OCI-LY1 (cell line): ENCODE measurements at regions not wholly inside any gene's neighbourhood (a gene's known extent, or its start where the extent isn't known, plus 50 kb on each side); places are given as distances from the start of the nearest gene placed in this dataset.

ENCODE experiments used
- H2AFZ ChIP-seq: fragments of 200-600 bp; sonication (generic), shearing (Covaris generic); 2 replicates; pipeline ENCODE4 v1.6.0; 2014; ENCODE audit warnings: antibody characterized with exemption, mild to moderate bottlenecking, low read length
- H3F3A ChIP-seq: fragments of 200-600 bp; sonication (generic), shearing (Covaris generic); 2 replicates; pipeline ENCODE4 v1.6.0; 2014; ENCODE audit warnings: mild to moderate bottlenecking, antibody characterized with exemption, low read length, moderate library complexity; ENCODE audit not compliant: insufficient read depth
- H3K27ac ChIP-seq: fragments of 200-600 bp; sonication (generic); 2 replicates; pipeline ENCODE4 v1.5.1; 2014; ENCODE audit warnings: low read length, mixed run types, mild to moderate bottlenecking, low read depth; ENCODE audit not compliant: poor library complexity, severe bottlenecking
- H3K27me3 ChIP-seq: fragments of 200-600 bp; sonication (generic); 2 replicates; pipeline ENCODE4 v1.6.0; 2014; ENCODE audit warnings: antibody characterized with exemption, mild to moderate bottlenecking, low read length, moderate library complexity; ENCODE audit not compliant: insufficient read depth
- H3K36me3 ChIP-seq: fragments of 200-600 bp; sonication (generic); 2 replicates; pipeline ENCODE4 v1.6.1; 2014; ENCODE audit warnings: mild to moderate bottlenecking, antibody characterized with exemption, low read length, moderate library complexity, mixed read lengths; ENCODE audit not compliant: insufficient read depth
- H3K4me1 ChIP-seq: fragments of 200-600 bp; sonication (generic); 2 replicates; pipeline ENCODE4 v1.5.1; 2014; ENCODE audit warnings: mild to moderate bottlenecking, low read length, moderate library complexity; ENCODE audit not compliant: insufficient read depth, severe bottlenecking
- H3K4me2 ChIP-seq: fragments of 200-600 bp; sonication (generic), shearing (Covaris generic); 2 replicates; pipeline ENCODE4 v1.6.1; 2014; ENCODE audit warnings: low read length
- H3K4me3 ChIP-seq: fragments of 200-600 bp; sonication (generic); 2 replicates; pipeline ENCODE4 v1.5.1; 2014; ENCODE audit warnings: low read length, low read depth, mild to moderate bottlenecking, mixed read lengths; ENCODE audit not compliant: poor library complexity, severe bottlenecking
- H3K79me2 ChIP-seq: fragments of 200-600 bp; shearing (Covaris generic); 2 replicates; pipeline ENCODE4 v1.6.1; 2016; ENCODE audit warnings: mixed run types, low read length, mixed read lengths; ENCODE audit not compliant: insufficient read depth
- H3K9ac ChIP-seq: fragments of 200-600 bp; sonication (generic), shearing (Covaris generic); 2 replicates; pipeline ENCODE4 v1.6.1; 2014; ENCODE audit warnings: mild to moderate bottlenecking, low read length, mixed read lengths
- H3K9me2 ChIP-seq: fragments of 200-600 bp; sonication (generic), shearing (Covaris generic); 2 replicates; pipeline ENCODE4 v1.6.1; 2014; ENCODE audit warnings: low read depth, mild to moderate bottlenecking, low read length, mixed read lengths
- H3K9me3 ChIP-seq: fragments of 200-600 bp; shearing (Covaris generic); 2 replicates; pipeline ENCODE4 v1.6.1; 2014; ENCODE audit warnings: low read length, mixed read lengths
- H4K20me1 ChIP-seq: fragments of 200-600 bp; sonication (generic), shearing (Covaris generic); 2 replicates; pipeline ENCODE4 v1.6.0; 2016; ENCODE audit warnings: mild to moderate bottlenecking, low read length; ENCODE audit not compliant: insufficient read depth
- EZH2 ChIP-seq: fragments of 200-600 bp; sonication (generic), shearing (Covaris generic); IDR thresholded peaks from 2 replicates; pipeline ENCODE4 v1.8.0; 2017; ENCODE audit warnings: borderline replicate concordance, mixed run types, mild to moderate bottlenecking, antibody characterized with exemption, low read length, moderate library complexity, mixed read lengths
- TF ChIP-seq, protein P1 (sequence below): fragments of 200-600 bp; sonication (generic), shearing (Covaris generic); IDR thresholded peaks from 2 replicates; pipeline ENCODE4 v1.5.1; 2017; ENCODE audit warnings: mild to moderate bottlenecking, antibody characterized with exemption, low read length, moderate library complexity, mixed read lengths

DNA sequence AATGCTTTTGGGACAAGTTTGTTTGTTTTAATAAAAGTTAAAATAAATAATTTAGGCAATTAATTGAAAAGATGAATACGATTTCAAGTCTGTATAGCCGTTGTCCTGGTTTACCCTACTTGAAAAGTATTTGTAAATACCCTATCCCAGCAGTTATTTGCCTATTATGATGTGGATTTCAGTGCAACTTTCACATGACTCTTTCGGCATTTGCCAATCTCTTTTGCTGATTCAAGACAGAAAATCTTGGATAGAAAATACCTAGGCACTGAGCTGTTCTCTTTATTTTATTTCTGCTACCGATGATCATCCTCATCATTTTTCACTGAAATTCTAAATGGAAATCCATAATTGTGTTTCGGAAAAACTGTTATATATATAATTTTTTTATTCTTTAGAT lies 125.9 kb upstream of the FZD8 start:
- no peaks in the 10 kb centered on the region for H3K79me2 ChIP-seq
- no peak overlapping the region for H3K9ac ChIP-seq
- H3K4me3 ChIP-seq: no peak overlapping the region
- no peaks in the 10 kb centered on the region for H3K9me3 ChIP-seq
- no peak overlapping the region for H3K4me2 ChIP-seq
- H3K36me3 ChIP-seq: no peaks in the 10 kb centered on the region
- no peak for TF ChIP-seq EZH2
- TF ChIP-seq, protein P1, sequence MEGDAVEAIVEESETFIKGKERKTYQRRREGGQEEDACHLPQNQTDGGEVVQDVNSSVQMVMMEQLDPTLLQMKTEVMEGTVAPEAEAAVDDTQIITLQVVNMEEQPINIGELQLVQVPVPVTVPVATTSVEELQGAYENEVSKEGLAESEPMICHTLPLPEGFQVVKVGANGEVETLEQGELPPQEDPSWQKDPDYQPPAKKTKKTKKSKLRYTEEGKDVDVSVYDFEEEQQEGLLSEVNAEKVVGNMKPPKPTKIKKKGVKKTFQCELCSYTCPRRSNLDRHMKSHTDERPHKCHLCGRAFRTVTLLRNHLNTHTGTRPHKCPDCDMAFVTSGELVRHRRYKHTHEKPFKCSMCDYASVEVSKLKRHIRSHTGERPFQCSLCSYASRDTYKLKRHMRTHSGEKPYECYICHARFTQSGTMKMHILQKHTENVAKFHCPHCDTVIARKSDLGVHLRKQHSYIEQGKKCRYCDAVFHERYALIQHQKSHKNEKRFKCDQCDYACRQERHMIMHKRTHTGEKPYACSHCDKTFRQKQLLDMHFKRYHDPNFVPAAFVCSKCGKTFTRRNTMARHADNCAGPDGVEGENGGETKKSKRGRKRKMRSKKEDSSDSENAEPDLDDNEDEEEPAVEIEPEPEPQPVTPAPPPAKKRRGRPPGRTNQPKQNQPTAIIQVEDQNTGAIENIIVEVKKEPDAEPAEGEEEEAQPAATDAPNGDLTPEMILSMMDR: no peak
- H2AFZ ChIP-seq: no peak overlapping the region
- H4K20me1 ChIP-seq: no peaks in the 10 kb centered on the region
- H3K27me3 ChIP-seq: no peaks in the 10 kb centered on the region
- no peak overlapping the region for H3K27ac ChIP-seq
- no peaks in the 10 kb centered on the region for H3F3A ChIP-seq
- no peaks in the 10 kb centered on the region for H3K4me1 ChIP-seq
- no peaks in the 10 kb centered on the region for H3K9me2 ChIP-seq

DNA sequence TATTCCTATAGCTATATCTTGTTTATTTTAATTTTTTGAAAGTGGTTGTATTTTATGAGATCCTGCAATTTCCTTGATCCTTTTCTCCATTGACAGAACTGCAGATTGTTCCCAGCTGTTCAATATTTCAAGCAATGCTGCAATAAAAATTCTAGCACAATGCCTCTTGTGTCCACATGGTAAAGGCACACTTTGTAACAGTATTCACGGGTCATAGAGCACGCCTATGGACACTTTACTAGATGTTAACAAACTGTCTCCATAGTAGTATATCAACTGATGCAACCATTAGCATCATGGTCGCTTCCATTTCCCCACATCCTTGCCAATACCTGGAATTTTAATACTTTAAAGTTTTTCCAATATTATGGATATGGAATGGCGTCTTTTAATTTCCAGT lies 123.9 kb upstream of the FZD8 start:
- Histone ChIP-seq H3K9me3 (no peaks in the 10 kb centered on the region), H3K9ac (no peak overlapping the region), H3K9me2 (no peaks in the 10 kb centered on the region), H3K79me2 (no peaks in the 10 kb centered on the region), H2AFZ (no peak overlapping the region), H4K20me1 (no peaks in the 10 kb centered on the region), H3K36me3 (no peaks in the 10 kb centered on the region), H3K4me3 (no peak overlapping the region), H3K27me3 (no peaks in the 10 kb centered on the region), H3K4me2 (no peak overlapping the region), H3F3A (no peaks in the 10 kb centered on the region), H3K27ac (no peak overlapping the region), H3K4me1 (no peaks in the 10 kb centered on the region)
- TF ChIP-seq EZH2: no peak
- TF ChIP-seq, protein P1: no peak

DNA sequence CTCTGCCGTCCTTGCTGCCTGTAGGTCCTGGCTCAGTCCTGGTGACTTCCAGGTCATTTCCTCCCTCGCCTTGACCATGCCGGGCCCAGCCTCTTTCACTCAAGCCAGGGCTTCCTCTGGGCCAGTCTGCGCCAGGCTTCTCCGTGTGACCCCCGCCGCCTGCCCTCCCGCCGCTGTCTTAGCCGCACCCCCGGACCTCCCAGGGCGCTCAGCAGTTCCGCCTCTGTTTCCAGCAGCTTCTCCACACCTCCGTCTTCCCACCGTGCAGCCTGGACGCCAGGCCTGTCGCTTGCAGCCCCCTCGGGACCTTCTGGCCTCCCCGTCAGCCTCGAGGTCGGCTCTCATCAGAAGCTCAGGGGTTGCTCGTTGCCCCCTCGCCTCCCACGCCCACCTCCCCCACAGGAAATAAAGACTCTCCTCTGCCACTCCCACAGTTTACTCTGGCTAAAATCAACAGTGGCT lies 123.0 kb upstream of the FZD8 start:
- Histone ChIP-seq H3K9me3 (no peaks in the 10 kb centered on the region), H4K20me1 (no peaks in the 10 kb centered on the region), H3K4me1 (no peaks in the 10 kb centered on the region), H3K9ac (no peak overlapping the region), H3K4me3 (no peak overlapping the region), H3K27me3 (no peaks in the 10 kb centered on the region), H3K79me2 (no peaks in the 10 kb centered on the region), H3K27ac (no peak overlapping the region), H3K36me3 (no peaks in the 10 kb centered on the region), H3F3A (no peaks in the 10 kb centered on the region), H3K9me2 (no peaks in the 10 kb centered on the region), H3K4me2 (no peak overlapping the region), H2AFZ (no peak overlapping the region)
- TF ChIP-seq, protein P1: no peak
- TF ChIP-seq EZH2: no peak
